ENCODE measurements at regions not wholly inside any gene's neighbourhood (a gene's known extent, or its start where the extent isn't known, plus 50 kb on each side); places are given as distances from the start of the nearest gene placed in this dataset.
"Not testable (repeated sequence)": the region's sequence is repeated elsewhere in the genome, so short reads cannot be mapped to it uniquely, and the experiment has no call there.

DNA sequence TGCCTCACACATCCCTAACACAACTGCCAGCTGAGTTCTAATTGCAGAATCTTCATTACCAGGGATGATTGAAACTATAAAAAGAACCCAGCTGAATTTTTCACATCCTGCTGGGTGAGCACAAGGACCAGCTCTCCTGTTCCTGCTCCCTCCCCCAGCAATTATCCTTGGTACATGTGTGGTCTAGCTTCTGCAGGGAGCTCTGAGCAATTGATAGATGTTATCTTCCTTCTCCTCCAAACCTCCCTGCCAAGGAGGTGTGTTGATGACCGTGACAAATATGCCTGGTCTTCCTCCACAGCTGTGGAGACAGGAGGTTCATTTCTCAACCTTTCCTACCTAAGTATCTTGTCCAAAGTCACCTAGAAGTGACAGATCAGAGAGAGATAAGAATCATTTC lies 65.3 kb upstream of the MAN1A2 start:
- DNase-seq, result no peak
- TF ChIP-seq, protein P1, sequence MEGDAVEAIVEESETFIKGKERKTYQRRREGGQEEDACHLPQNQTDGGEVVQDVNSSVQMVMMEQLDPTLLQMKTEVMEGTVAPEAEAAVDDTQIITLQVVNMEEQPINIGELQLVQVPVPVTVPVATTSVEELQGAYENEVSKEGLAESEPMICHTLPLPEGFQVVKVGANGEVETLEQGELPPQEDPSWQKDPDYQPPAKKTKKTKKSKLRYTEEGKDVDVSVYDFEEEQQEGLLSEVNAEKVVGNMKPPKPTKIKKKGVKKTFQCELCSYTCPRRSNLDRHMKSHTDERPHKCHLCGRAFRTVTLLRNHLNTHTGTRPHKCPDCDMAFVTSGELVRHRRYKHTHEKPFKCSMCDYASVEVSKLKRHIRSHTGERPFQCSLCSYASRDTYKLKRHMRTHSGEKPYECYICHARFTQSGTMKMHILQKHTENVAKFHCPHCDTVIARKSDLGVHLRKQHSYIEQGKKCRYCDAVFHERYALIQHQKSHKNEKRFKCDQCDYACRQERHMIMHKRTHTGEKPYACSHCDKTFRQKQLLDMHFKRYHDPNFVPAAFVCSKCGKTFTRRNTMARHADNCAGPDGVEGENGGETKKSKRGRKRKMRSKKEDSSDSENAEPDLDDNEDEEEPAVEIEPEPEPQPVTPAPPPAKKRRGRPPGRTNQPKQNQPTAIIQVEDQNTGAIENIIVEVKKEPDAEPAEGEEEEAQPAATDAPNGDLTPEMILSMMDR (conservative IDR thresholded peaks at IDR 0.05), result no peak
- H3K4me2 ChIP-seq (ENCODE audit: insufficient read depth, insufficient read length, low read length), result no peak overlapping the region
- H3K79me1 ChIP-seq (ENCODE audit: insufficient read depth, low read depth, low read length, poor library complexity, severe bottlenecking), result no peaks in the 10 kb centered on the region
- peaks cover 2 to 7% of the 10 kb centered on the region in 2 experiments; a peak in 2 of 4 replicates for H3K4me1 Mint-ChIP-seq
- H2BK15ac ChIP-seq (ENCODE audit: low read depth, low read length), result no peak overlapping the region
- H3K9ac ChIP-seq (ENCODE audit: extremely low read depth, insufficient read length, low read length), result no peak overlapping the region
- H3K27me3 ChIP-seq (ENCODE audit: insufficient read depth, low read length), result no peaks in the 10 kb centered on the region
- no peak overlapping the region for H4K5ac ChIP-seq (ENCODE audit: insufficient read length, low read depth, low read length)
- no peak overlapping the region for H2AFZ ChIP-seq (ENCODE audit: low read length)
- H3K18ac ChIP-seq (ENCODE audit: insufficient read length, low read depth, low read length), result no peak overlapping the region
- H4K8ac ChIP-seq (replicated peaks; ENCODE audit: insufficient read length, low read depth, low read length), result no peak overlapping the region
- no peak overlapping the region for H2AK5ac ChIP-seq (ENCODE audit: insufficient read length, low read length)
- no peak overlapping the region for H3K27ac ChIP-seq (ENCODE audit: insufficient read length, low read depth, low read length)
- H3K9me3 ChIP-seq (ENCODE audit: control insufficient read depth, low read depth, low read length), result no peaks in the 10 kb centered on the region
- H3K56ac ChIP-seq (ENCODE audit: insufficient read length, low read depth, low read length), result no peak overlapping the region
- no peaks in the 10 kb centered on the region for H4K20me1 ChIP-seq (ENCODE audit: control insufficient read depth, insufficient read depth, insufficient read length)
- no peak overlapping the region for H3K27ac Mint-ChIP-seq
- WGBS (ENCODE audit: extremely low coverage, insufficient read length, low lambda C conversion rate), result no CpG with 5 or more reads among the region's 1 CpG
- no peak overlapping the region for H2BK120ac ChIP-seq (ENCODE audit: low read depth, low read length, poor library complexity, severe bottlenecking)
- H2BK12ac ChIP-seq (ENCODE audit: insufficient read length, low read depth, low read length), result no peak overlapping the region
- H3K14ac ChIP-seq (ENCODE audit: insufficient read depth, low read length), result no peak overlapping the region
- H3T11ph ChIP-seq (ENCODE audit: low read length), result no peak overlapping the region
- H2BK20ac ChIP-seq (ENCODE audit: low read depth, low read length, poor library complexity, severe bottlenecking), result no peak overlapping the region
- no peaks in the 10 kb centered on the region; the same call in 1 of the 2 replicates for H3K4me1 ChIP-seq (ENCODE audit: insufficient read depth, low read length)
- H3K79me2 ChIP-seq (ENCODE audit: insufficient read depth, low read length), result no peaks in the 10 kb centered on the region
- no peak overlapping the region for H3K23ac ChIP-seq (ENCODE audit: insufficient read length, low read depth, low read length)
- peaks cover 0 to 4% (median 3%) of the 10 kb centered on the region in 3 experiments; a peak in 3 of 7 replicates for H3K36me3 Mint-ChIP-seq (ENCODE audit: insufficient read depth in 1 of 3, low read depth in 3 of 3)
- H4K91ac ChIP-seq (ENCODE audit: insufficient read length, low read depth, low read length), result no peak overlapping the region
- no peaks in the 10 kb centered on the region for H3K9me3 Mint-ChIP-seq
- H2BK5ac ChIP-seq (ENCODE audit: insufficient read length, low read length), result no peak overlapping the region
- H3K4me3 Mint-ChIP-seq, result no peak overlapping the region
- no peaks in the 10 kb centered on the region for H3K23me2 ChIP-seq (ENCODE audit: insufficient read length, low read depth, low read length, poor library complexity, severe bottlenecking)
- H3K27me3 Mint-ChIP-seq (ENCODE audit: low read depth), result no peaks in the 10 kb centered on the region; the same call in 1 of the 2 replicates
- H3K4ac ChIP-seq (ENCODE audit: low read depth, low read length), result no peak overlapping the region

DNA sequence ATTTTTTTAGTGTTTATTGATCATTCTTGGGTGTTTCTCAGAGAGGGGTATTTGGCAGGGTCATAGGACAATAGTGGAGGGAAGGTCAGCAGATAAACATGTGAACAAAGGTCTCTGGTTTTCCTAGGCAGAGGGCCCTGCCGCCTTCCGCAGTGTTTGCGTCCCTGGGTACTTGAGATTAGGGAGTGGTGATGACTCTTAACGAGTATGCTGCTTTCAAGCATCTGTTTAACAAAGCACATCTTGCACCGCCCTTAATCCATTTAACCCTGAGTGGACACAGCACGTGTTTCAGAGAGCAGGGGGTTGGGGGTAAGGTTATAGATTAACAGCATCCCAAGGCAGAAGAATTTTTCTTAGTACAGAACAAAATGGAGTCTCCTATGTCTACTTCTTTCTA lies 67.1 kb upstream of the MAN1A2 start:
- H2BK15ac ChIP-seq (ENCODE audit: low read depth, low read length); H3K9ac ChIP-seq (ENCODE audit: extremely low read depth, insufficient read length, low read length); H4K8ac ChIP-seq (replicated peaks; ENCODE audit: insufficient read length, low read depth, low read length); H3K23ac ChIP-seq (ENCODE audit: insufficient read length, low read depth, low read length); H3K27me3 ChIP-seq (ENCODE audit: insufficient read depth, low read length); H3K4me1 ChIP-seq (ENCODE audit: insufficient read depth, low read length); H2BK120ac ChIP-seq (ENCODE audit: low read depth, low read length, poor library complexity, severe bottlenecking); H3K23me2 ChIP-seq (ENCODE audit: insufficient read length, low read depth, low read length, poor library complexity, severe bottlenecking); H3K4me1 Mint-ChIP-seq; H2AK5ac ChIP-seq (ENCODE audit: insufficient read length, low read length); H3K27me3 Mint-ChIP-seq (ENCODE audit: low read depth); H3K4ac ChIP-seq (ENCODE audit: low read depth, low read length); H3K79me1 ChIP-seq (ENCODE audit: insufficient read depth, low read depth, low read length, poor library complexity, severe bottlenecking); H2BK5ac ChIP-seq (ENCODE audit: insufficient read length, low read length); H3K36me3 Mint-ChIP-seq (ENCODE audit: insufficient read depth in 1 of 3, low read depth in 3 of 3); H3K18ac ChIP-seq (ENCODE audit: insufficient read length, low read depth, low read length); H3T11ph ChIP-seq (ENCODE audit: low read length); H3K9me3 Mint-ChIP-seq; H3K9me3 ChIP-seq (ENCODE audit: control insufficient read depth, low read depth, low read length); H3K56ac ChIP-seq (ENCODE audit: insufficient read length, low read depth, low read length); H3K4me3 Mint-ChIP-seq; H2AFZ ChIP-seq (ENCODE audit: low read length); H3K4me2 ChIP-seq (ENCODE audit: insufficient read depth, insufficient read length, low read length); DNase-seq; H3K27ac ChIP-seq (ENCODE audit: insufficient read length, low read depth, low read length); H4K91ac ChIP-seq (ENCODE audit: insufficient read length, low read depth, low read length); H2BK12ac ChIP-seq (ENCODE audit: insufficient read length, low read depth, low read length); H4K5ac ChIP-seq (ENCODE audit: insufficient read length, low read depth, low read length); H3K79me2 ChIP-seq (ENCODE audit: insufficient read depth, low read length); H3K14ac ChIP-seq (ENCODE audit: insufficient read depth, low read length); H4K20me1 ChIP-seq (ENCODE audit: control insufficient read depth, insufficient read depth, insufficient read length); H3K27ac Mint-ChIP-seq; H2BK20ac ChIP-seq (ENCODE audit: low read depth, low read length, poor library complexity, severe bottlenecking): not testable (repeated sequence)
- WGBS (ENCODE audit: extremely low coverage, insufficient read length, low lambda C conversion rate), result no CpG with 5 or more reads among the region's 6 CpGs

All from H9 (cell line).